HEK293 (cell line): ENCODE measurements at regions not wholly inside any gene's neighbourhood (a gene's known extent, or its start where the extent isn't known, plus 50 kb on each side); places are given as distances from the start of the nearest gene placed in this dataset.

Experiments
- CTCF ChIA-PET: fragments of 350-600 bp; formaldehyde crosslinking; extraction: SDS; loops from one replicate; lab custom pipeline; 2021; ENCODE audit warnings: antibody characterized with exemption; lab: Yijun Ruan, JAX
- POLR2A ChIA-PET: fragments of 300-600 bp; formaldehyde crosslinking; extraction: SDS; loops from one replicate; lab custom pipeline; 2020; ENCODE audit warnings: antibody characterized with exemption, inconsistent platforms; lab: Yijun Ruan, JAX
- H3K27ac ChIP-seq: fragments of 200-500 bp; sonication (Bioruptor generic); 2 replicates; pipeline ENCODE4 v1.5.1; 2014; ENCODE audit warnings: low read depth, low read length, control low read depth, inconsistent platforms; ENCODE audit errors: extremely low read depth
- H3K36me3 ChIP-seq, 2 experiments: fragments of 200-500 bp in 1 of 2; sonication (Bioruptor generic) in 1 of 2; 1 replicate in 1 of 2; 2 replicates in 1 of 2; pipeline ENCODE4 v1.5.1; 2014 to 2017; ENCODE audit warnings: inconsistent platforms in 2 of 2, low read length in 2 of 2; ENCODE audit not compliant: control insufficient read depth in 2 of 2, insufficient read depth in 1 of 2
- H3K4me1 ChIP-seq: fragments of 200-500 bp; sonication (Bioruptor generic); 2 replicates; pipeline ENCODE4 v1.5.1; 2014; ENCODE audit warnings: mild to moderate bottlenecking, low read length, inconsistent platforms; ENCODE audit not compliant: control insufficient read depth, insufficient read depth
- H3K4me3 ChIP-seq: 2 replicates; pipeline ENCODE4 v1.5.1; 2011; ENCODE audit warnings: low read depth, mild to moderate bottlenecking, control low read depth, low read length, moderate library complexity
- H3K9me3 ChIP-seq: fragments of 200-500 bp; sonication (Bioruptor generic); 2 replicates; pipeline ENCODE4 v1.5.1; 2014; ENCODE audit warnings: low read depth, low read length, inconsistent platforms; ENCODE audit not compliant: control insufficient read depth, insufficient read depth
- CTCF ChIP-seq: fragments of 450-650 bp; formaldehyde crosslinking; IDR thresholded peaks from 2 replicates; pipeline ENCODE4 v1.5.1; 2016; ENCODE audit warnings: missing biosample characterization, missing genetic modification characterization
- EGR2 ChIP-seq: fragments of 450-650 bp; formaldehyde crosslinking; IDR thresholded peaks from 2 replicates; pipeline ENCODE4 v1.5.1; 2016; ENCODE audit warnings: low read depth, missing biosample characterization, missing genetic modification characterization
- SCRT2 ChIP-seq: fragments of 450-650 bp; formaldehyde crosslinking; IDR thresholded peaks from 2 replicates; pipeline ENCODE4 v1.5.1; 2016; ENCODE audit warnings: missing biosample characterization, missing genetic modification characterization
- TRIM28 ChIP-seq: IDR thresholded peaks from 2 replicates; pipeline ENCODE4 v1.6.1; 2011; ENCODE audit warnings: low read length, control low read depth, borderline replicate concordance
- YY1 ChIP-seq: fragments of 450-650 bp; formaldehyde crosslinking; IDR thresholded peaks from 2 replicates; pipeline ENCODE4 v1.5.1; 2018; ENCODE audit warnings: missing biosample characterization, missing genetic modification characterization
- ZBTB10 ChIP-seq: fragments of 450-650 bp; formaldehyde crosslinking; IDR thresholded peaks from 2 replicates; pipeline ENCODE4 v1.5.1; 2016; ENCODE audit warnings: missing biosample characterization, missing genetic modification characterization
- ZNF19 ChIP-seq: fragments of 450-650 bp; formaldehyde crosslinking; IDR thresholded peaks from 2 replicates; pipeline ENCODE4; 2016; ENCODE audit warnings: missing biosample characterization, missing genetic modification characterization, low read depth
- ZNF354C ChIP-seq: fragments of 450-650 bp; formaldehyde crosslinking; IDR thresholded peaks from 2 replicates; pipeline ENCODE4 v1.5.1; 2016; ENCODE audit warnings: missing biosample characterization, missing genetic modification characterization, low read depth, borderline replicate concordance
- ZNF510 ChIP-seq: fragments of 450-650 bp; formaldehyde crosslinking; IDR thresholded peaks from 2 replicates; pipeline ENCODE4 v1.5.1; 2018; ENCODE audit warnings: mild to moderate bottlenecking, missing genetic modification characterization, missing biosample characterization; ENCODE audit not compliant: insufficient replicate concordance
- ZNF549 ChIP-seq: fragments of 450-650 bp; IDR thresholded peaks from 2 replicates; pipeline ENCODE4 v1.5.1; 2018; ENCODE audit warnings: missing biosample characterization, missing genetic modification characterization, mild to moderate bottlenecking, inconsistent platforms, moderate library complexity
- ZNF558 ChIP-seq: fragments of 450-650 bp; formaldehyde crosslinking; IDR thresholded peaks from 2 replicates; pipeline ENCODE4 v1.5.1; 2016; ENCODE audit warnings: missing biosample characterization, missing genetic modification characterization
- ZNF596 ChIP-seq: fragments of 450-650 bp; IDR thresholded peaks from 2 replicates; pipeline ENCODE4 v1.5.0; 2018; ENCODE audit warnings: missing biosample characterization, mild to moderate bottlenecking, missing genetic modification characterization, moderate library complexity
- ZNF610 ChIP-seq: fragments of 450-650 bp; formaldehyde crosslinking; IDR thresholded peaks from 2 replicates; pipeline ENCODE4 v1.5.1; 2016; ENCODE audit warnings: missing biosample characterization, missing genetic modification characterization, borderline replicate concordance
- ZNF626 ChIP-seq: fragments of 450-650 bp; sonication (Bioruptor Pico); formaldehyde crosslinking; IDR thresholded peaks from 2 replicates; pipeline ENCODE4 v1.5.1; 2018; ENCODE audit warnings: missing biosample characterization, missing genetic modification characterization, inconsistent platforms
- ZNF654 ChIP-seq: fragments of 450-650 bp; formaldehyde crosslinking; IDR thresholded peaks from 2 replicates; pipeline ENCODE4 v1.5.1; 2016; ENCODE audit warnings: low read depth, missing biosample characterization, missing genetic modification characterization
- ZSCAN4 ChIP-seq: fragments of 450-650 bp; formaldehyde crosslinking; IDR thresholded peaks from 2 replicates; pipeline ENCODE4 v1.5.1; 2017; ENCODE audit warnings: missing biosample characterization, missing genetic modification characterization

GRCh38 chr16:82264756-82265155 lies 94.7 kb upstream of the MPHOSPH6 start (continued):
- TF ChIP-seq ZNF510 (tag by site-specific recombination), result no peak
- TF ChIP-seq ZNF354C (tag by site-specific recombination), result no peak
- TF ChIP-seq ZNF596 (tag by site-specific recombination), result no peak
- no peak for TF ChIP-seq YY1 (tag by site-specific recombination)

GRCh38 chr16:82263521-82264143 lies 93.6 kb upstream of the MPHOSPH6 start:
- no peaks in the 10 kb centered on the region for H3K9me3 ChIP-seq
- TF ChIP-seq TRIM28 (peak; percentile 54; the same call in 1 of the 2 replicates), ZNF654 (tag by site-specific recombination) (peak; percentile 74), CTCF (peak; percentile 76), ZBTB10 (tag by site-specific recombination) (no peak), ZNF626 (tag by site-specific recombination) (no peak)
- TF ChIP-seq, all 188 proteins: peak for 3
- Histone ChIP-seq H3K27ac (no peak overlapping the region), H3K4me3 (no peak overlapping the region), H3K36me3 (no peaks in the 10 kb centered on the region), H3K4me1 (no peaks in the 10 kb centered on the region)
- ChIA-PET POLR2A (no interaction called here), CTCF (interaction anchor here (0.5 to 4.1 kb wide), 58 partner anchors 9 to 1987 kb away, joined by 3 to 62 read pairs (median 4); no protein-coding TSS in a partner anchor)

GRCh38 chr16:82262244-82262643 lies 92.2 kb upstream of the MPHOSPH6 start:
- CTCF ChIA-PET, result interaction anchor here (0.6 to 4.1 kb wide), 12 partner anchors 11 to 431 kb away, joined by 4 to 62 read pairs (median 8); no protein-coding TSS in a partner anchor
- no peak overlapping the region for H3K4me3 ChIP-seq
- H3K9me3 ChIP-seq, result no peaks in the 10 kb centered on the region
- POLR2A ChIA-PET, result no interaction called here
- H3K36me3 ChIP-seq, result no peaks in the 10 kb centered on the region
- H3K27ac ChIP-seq, result no peak overlapping the region
- no peaks in the 10 kb centered on the region for H3K4me1 ChIP-seq
- 0 out of 2 replicates have a peak, but pooled peaks have one; percentile 29 for TF ChIP-seq EGR2
- no peak for TF ChIP-seq ZSCAN4
- no peak for TF ChIP-seq SCRT2 (tag by site-specific recombination)
- no peak for TF ChIP-seq ZNF549
- TF ChIP-seq ZNF610 (tag by site-specific recombination), result no peak
- TF ChIP-seq ZNF558 (tag by site-specific recombination), result no peak
- TF ChIP-seq ZNF19, result no peak
- TF ChIP-seq, all 188 proteins: peak for 1
